NCI-H510A (cell line): ENCODE measurements at regions not wholly inside any gene's neighbourhood (a gene's known extent, or its start where the extent isn't known, plus 50 kb on each side); places are given as distances from the start of the nearest gene placed in this dataset.

ENCODE experiments used
- DNase-seq: peaks from one replicate; lab custom pipeline; 2025; lab: John Stamatoyannopoulos, UW

DNA sequence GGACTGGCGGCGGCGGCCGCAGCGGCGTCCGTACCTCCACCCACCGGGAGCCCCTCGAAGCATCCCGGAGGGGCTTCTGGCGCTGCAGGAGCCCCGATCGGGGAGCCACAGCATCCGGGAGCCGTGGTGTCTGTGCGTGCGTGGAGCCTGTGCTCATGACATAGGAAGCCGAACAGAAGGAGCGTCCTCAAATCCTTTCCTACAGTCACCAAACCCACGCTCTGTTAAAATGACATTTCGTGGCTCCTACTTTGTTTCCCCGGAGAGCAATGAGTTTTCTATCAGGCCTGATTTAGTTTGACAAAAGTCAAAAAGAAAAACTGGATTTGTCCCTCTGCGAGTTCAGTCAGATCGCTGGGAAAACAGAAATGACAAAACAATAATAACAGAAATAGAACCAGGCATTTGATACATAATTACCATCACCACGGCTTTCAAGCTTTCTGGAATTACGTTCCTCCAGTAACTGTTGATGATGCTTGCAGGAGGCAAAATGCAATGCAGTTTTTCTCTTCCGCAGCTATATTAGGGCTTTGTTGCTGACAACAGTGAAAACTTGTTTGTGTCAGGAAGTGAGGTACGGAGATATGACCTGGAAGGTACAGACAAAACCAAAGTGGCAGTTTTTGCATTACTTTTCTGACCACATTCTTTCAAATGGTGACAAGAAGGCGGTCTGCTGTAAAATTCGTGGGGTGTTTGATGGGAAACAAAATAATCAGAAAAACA lies 219.3 kb upstream of the MKLN1 start:
- DNase-seq: no peak

DNA sequence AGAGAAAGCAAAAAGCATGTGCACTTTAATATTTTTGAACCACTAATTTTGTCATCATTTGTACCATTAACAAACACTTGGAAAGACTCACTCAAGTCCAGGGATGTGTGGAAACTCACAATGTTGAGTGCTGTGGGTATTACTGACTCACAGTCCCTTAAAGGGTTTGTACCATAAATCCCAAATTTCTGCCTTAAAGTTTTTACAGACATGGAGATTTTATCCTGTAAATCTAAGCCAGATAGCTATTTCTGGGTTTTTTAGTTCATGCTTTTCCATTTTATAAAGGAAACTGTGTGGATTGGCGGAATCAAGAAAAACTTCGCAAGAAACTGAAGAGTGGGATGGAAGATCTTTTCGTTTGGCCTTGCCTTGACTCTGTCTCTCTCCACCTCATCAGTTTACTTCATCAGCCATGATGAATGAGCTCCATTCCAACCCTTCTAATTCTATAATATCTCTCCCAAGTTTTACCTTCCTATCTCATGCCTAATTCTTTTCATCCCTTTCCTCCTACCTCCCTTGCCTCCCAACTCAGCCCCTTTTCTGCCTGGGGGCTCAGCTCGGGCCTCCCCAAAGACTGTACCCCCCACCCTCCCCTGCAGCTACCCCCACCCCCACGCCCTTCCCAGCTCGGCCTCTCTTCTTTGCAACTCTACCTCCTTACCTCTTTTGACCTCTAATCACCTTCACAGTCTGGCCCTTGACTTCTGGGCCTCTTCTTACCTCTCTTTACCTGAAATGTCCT lies 218.5 kb upstream of the MKLN1 start:
- no peak for DNase-seq

DNA sequence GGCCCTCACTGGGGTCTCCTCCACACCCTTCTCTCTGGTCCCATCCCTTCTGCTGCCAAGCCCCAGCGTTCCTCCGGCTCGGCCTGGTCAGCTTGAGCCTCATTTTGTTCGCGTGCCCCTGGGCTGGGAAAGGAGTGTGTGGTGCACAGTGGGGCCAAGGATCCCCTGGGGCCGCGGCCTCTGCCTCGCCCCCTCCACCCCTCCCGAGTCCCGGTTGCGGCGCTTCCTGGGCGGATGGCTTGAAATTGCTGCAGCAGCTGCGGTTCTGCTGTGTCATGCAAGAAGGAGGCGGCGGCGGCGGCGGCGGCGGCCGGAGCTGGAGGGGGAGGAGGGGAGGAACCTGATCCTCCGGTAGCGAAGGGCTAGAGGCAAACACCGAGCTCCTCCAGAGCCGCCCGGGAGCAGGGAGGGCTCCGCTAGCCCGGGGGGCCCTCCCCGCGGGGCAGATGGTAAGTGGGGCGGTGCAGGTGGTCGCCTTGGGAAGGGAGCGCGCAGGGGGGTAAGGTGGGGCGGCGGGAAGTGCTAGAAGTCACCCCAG lies 217.8 kb upstream of the MKLN1 start:
- DNase-seq: peak; percentile 53

DNA sequence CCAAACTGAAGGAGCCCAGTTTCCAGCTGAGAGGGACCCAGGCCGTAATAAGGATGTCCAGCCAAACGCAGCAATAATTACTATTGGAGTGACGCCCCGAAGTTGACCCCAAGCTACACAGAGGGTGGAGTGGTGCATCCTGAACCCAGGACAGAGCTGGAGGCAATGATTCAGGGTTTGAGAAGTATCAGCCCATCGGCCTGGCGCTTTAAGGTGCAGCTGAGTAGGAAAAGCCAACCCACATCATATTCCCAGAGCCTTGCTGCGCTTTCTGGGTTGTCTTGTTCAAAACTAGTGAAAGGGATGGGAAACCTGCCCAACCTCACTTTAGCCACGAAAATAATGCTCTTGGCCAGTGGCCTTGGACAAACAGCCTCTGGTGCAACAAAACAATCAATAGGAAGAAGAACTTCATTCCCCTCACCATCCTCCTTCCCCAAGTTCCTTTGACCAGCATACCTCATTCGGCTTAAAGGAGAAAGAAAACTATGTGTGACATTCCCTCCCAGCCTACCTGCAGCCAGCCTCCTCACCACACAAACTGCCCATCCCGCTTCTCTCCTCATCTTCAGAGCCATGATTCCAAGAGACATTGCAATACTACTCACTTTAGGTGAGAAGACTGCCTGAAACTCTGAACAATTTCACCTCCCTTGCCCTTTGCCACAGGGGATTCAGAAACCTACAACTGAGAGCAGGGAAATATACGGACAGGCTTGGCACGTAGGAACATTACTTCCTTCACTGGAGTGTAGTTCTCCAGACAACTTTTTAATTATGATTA lies 217.2 kb upstream of the MKLN1 start:
- DNase-seq: no peak

DNA sequence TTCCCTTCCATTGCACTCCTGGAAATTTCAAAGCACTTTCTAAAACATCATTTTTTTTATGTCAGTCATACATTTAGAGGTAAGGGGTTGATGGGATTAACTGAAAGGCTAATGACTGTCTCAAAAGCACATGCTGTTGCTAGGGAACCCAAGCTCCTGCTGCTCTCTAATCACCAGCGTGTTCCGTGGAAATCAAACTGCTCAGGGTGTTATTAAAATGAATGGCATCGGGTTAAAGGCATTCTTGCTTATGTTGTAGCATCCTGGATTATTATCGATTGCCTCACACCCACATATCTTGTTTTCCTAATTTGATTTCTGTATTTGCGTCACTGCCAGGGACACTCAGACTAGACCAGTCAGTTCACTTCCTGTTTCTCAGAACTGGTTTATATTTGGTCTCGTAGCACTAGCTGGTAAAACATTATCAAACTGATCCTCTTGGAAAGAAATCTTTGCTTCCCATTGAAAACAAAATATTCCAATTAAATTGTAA lies 216.5 kb upstream of the MKLN1 start:
- no peak for DNase-seq

DNA sequence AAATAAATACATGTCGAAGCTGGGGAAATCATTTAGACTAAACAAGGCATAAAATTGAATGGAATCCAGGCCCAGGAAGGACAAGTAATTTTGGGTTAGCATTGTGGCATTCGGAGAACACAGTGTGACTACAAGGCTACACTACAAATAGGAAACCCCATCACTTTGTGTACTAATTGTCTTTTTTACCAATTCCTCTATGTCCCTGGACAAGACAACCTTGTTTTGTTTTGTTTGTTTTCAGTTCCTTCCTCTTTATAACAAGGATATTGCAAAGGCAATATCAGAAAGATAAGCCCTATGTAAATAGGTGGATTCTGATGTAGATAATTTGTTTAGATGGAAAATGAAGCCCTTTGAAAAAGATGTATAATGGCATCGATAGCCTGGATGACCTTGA lies 215.9 kb upstream of the MKLN1 start:
- no peak for DNase-seq

DNA sequence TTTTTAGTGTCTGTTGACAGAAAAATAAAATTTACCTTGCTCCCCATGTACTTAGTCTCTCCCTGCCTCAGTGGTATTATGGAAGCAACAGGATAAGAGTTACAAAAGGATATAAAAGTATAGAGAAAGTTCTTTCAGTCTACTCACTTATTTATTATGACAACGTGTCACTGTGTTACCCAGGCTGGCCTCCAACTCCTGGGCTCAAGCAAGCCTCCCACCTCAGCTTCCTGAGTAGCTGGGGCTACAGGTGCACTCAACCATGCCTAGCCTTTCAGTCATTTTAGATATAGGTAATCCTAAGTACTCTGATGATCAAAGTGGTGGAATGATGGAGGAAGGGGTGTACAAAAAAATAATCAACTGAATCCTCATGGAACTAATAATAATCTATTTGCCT lies 215.2 kb upstream of the MKLN1 start:
- DNase-seq: no peak

DNA sequence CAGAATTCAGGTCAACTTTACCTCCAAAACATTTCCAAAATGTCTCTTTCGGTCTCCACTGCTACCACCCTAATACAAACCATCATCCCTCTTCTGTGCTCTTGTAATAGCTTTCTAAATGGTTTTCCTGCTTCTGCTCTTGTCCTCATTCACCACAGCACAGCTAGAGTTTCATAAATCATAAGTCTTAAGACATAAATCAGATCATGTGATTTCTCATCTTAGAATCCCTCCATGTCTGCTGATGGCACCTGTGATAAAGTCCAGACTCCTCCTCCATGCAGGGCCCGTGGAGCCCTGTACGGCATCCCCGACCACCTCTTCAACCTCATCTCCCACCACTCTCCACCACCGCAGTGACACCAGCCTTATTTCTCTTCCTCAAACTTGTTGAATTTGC lies 212.3 kb upstream of the MKLN1 start:
- DNase-seq: no peak

DNA sequence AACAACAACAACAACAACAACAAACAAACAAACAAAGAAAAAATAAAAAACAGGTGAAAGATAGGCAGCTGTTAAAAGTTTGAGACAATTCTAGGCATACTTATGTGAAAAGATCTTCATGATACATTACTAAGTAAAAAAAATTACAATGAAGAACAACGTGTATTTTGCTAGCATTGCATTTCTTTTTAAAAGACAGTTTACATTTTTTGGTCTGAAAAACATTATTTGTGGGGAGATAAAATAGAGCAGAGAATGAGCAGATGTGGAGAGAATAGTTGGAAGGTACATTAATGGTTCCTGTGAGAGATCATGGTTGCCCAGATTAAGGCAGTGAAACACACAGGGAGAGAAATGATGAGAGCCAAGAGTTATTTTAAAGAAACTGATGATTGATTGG lies 210.2 kb upstream of the MKLN1 start:
- DNase-seq: no peak

DNA sequence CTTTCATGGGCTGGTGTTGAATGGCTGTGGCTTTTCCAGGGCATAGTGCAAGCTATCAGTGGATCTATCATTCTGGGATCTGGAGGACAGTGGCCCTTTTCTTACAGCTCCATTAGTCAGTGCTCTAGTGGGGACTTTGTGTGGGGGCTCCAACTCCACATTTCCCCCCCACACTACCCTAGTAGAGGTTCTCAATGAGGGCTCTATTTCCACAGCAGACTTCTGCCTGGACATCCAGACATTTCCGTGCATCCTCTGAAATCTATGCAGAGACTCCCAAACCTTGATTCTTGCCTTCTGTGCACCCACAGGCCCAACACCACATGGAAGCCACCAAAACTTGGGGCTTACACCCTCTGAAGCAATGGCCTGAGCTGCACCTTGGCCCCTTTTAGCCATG lies 208.3 kb upstream of the MKLN1 start:
- no peak for DNase-seq

DNA sequence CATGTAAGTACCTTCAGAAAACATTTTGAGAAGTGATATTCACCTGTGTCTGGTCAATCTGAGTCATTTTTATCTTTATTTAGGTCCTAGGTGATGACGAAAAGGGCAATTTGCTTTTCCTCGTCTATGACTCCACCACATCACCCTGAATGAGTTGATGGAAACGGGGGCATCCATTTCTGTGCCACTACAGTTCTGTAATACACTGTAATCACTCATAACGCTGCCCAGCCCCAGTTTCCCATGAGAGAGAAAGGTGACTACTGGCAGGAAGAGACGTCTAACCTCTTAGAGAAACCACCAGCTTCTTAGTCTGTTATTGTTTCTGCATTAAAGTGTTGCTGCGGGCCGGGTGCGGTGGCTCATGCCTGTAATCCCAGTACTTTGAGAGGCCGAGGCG lies 205.3 kb upstream of the MKLN1 start:
- no peak for DNase-seq

DNA sequence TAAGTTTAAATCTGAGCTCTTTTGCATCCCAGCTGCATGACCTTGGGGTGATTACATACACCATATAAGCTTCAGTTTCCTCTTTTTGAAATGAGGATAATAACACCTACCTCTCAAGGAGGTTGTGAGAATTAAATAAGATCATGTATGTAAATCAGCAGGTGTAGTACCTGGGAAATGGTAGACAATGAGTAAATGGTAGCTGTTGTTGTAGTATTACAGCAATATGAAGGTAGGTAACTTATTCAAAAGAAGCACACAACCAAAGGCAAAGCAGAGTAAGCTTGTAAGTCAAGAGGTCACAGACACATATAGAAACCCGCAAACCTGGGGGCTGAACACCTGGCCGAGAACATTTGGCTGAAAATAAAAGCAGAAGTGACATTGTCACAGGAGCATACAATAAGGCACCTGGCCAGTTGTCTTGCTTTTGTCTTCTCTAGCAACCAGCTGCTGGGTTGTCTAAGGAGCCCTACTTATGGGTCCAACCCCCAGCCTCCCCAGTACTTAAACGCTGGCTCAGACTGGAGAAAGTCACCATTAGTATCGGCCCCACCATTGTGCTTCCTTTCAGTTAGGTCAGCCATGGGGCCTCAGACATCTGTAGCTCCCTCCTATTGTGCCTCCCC lies 203.6 kb upstream of the MKLN1 start:
- DNase-seq: no peak

DNA sequence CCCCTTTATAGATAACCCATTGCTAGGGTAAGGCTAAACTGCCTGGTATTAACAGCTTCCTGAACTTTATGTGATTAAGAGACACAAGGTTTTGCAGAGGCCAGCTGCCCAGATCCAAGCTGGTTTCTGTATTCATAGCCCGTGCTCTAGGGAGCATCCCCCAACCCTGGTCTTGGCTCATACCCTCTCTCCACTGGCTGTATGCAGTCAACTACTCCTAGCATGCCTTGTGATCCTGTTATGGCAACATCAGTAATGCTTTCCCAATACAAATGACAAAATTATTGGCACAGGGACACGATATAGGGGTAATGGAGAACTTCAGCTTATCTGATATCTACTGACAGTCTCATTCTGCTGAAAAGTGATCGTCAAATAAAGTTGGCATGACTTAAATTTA lies 202.8 kb upstream of the MKLN1 start:
- DNase-seq: no peak

DNA sequence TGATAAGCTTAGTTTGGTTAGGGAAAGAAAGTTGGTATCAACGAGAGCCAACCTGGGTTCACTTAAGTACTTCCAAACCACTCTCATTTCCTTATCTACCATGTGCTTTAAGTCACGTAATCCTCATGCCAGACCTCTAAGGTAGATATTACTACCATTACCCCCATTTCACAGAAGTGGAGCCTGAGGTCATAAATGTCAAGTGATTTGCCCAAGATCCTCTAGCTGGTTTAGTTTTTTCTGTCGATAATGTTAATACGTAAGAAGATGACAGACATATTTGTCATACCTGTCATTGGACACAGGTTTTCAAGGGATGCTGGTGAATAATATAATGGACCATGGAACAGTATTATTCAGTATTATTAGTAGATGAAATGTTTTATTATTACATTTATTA lies 197.4 kb upstream of the MKLN1 start:
- no peak for DNase-seq

DNA sequence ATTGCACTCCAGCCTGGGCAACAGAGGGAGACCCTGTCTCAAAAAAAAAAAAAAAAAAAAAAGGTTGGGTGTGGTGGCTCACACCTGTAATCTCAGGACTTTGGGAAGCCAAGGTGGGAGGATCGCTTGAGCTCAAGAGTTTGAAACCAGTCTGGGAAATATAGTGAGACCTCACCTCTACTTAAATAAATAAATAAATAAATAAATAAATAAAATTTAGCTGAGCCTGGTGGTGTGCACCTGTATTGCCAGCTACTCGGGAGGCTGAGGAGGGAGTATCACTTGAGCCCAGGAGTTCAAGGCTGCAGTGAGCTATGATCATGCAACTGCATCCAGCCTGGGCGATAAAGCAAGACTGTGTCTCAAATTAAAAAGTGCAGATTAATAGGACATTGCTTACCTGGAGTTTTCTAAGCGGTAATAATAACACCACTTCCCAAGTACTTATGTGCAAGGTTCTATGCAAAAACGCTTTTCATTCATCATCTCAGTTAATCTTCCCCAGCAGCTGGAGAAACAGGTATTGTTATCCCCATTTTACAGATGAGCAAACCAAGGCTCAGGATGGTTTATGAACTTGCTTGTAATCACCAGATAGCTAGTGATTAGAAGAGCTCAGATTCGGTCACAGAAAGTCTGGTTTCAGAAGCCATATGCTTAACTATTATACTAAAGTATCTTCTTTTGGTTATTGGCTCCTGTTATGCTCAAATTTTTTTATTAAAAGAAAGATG lies 196.5 kb upstream of the MKLN1 start:
- no peak for DNase-seq

DNA sequence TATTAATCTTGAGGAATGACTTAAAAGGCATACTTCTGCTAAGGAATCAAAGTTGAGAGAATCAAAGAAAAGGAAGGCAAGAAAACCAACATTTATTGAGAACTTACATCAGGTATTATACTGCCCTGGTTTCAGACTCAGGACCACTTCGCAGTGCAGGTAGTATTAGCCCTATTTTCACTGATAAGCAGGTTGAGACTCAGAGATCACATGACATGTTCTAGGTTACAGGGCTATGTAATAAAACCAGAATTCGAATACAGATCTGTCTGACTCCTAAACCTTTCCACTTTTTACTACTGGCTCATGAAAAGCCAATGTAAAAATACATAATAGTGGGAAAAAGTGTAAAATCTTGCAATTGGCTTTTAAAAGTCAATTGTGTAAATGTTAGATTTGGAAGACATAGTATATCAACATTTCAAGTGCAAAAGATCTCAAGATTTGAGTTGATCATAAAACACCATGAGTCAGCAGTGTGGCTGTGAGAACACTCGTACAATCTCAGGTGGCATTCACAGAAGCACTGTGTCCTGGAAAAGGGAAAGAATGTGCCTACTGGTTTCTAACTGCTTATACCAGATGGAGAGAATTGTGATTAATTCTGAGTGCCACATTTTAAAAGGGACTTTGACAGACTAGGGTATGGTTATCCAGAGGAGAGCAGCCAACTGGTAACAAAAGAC lies 195.8 kb upstream of the MKLN1 start:
- no peak for DNase-seq

DNA sequence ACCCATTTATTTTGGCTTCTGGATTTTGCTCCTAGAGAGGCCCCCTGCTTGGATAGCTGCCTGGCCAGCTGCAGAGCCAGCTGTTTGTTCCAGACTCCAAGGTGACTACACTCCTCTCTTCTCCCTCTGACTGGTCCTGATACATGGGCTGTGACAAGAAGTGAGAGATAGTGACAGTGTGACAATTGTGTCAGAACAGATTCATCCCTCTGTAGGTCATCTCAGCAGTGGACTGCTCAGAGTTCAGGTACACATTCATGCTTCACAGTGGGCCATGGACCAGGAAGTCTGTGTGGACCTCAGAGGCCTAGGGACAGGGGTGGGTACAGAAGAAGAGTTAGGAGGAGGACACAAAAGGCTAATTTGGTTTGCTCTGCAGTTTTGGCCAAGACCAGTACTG lies 188.2 kb upstream of the MKLN1 start:
- no peak for DNase-seq

DNA sequence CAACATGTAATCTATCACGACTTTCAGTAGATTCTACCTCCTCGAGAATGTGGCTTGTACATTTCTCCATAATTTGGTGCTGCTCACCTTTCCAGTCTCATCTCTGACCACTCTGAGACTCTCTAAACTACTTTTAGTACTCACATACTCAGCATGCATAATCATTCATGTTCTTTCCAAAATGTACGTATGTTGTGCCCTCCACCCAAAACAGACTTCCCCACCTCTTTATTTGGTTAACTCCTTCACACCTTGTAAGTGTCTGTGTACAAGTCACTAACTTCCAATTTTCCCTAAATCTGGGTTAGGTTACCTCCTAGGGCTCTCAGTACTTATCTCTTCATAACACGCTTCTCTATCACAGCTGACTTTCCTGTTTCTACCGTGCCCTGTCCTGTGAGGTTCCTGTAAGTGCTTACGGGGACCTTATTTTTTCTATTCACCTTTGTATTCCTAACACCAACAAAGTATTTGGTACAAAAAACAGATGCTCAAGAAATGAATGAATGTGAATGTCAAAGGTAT lies 186.2 kb upstream of the MKLN1 start:
- DNase-seq: no peak

DNA sequence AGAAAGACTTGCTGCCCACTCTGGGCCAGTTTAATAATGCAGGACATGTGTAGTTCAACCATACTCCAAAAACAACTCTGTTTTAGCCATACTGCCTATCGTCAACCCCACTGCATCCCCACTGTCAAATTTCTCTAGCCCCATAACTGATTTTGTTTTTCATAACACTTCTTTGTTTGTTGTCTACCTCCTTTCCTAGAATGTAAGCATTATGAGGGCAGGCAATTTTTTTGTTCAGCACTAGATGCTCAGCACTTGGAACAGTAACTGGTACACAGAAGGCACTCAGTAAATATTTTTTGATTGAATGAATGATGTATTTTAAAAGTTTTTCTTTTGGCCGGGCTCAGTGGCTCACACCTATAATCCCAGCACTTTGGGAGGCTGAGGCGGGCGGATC lies 183.8 kb upstream of the MKLN1 start:
- DNase-seq: no peak

DNA sequence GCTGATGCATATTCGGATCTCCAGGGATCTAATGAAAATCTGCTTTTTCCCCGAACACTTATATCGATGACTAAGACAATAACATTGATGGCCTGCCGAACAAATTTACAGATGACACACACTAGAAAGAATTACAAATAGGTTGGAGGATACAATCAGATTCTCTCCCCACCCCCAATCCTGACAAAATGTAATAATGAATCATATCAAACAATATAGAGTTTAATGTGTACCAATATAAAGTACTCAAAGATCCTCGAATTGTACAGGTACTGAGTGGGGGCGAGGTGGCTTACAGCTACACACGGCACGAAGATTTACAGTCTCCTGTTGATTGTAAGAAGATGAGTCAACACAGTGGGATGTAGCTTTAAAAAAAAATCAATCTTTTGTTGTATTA lies 182.7 kb upstream of the MKLN1 start:
- no peak for DNase-seq

DNA sequence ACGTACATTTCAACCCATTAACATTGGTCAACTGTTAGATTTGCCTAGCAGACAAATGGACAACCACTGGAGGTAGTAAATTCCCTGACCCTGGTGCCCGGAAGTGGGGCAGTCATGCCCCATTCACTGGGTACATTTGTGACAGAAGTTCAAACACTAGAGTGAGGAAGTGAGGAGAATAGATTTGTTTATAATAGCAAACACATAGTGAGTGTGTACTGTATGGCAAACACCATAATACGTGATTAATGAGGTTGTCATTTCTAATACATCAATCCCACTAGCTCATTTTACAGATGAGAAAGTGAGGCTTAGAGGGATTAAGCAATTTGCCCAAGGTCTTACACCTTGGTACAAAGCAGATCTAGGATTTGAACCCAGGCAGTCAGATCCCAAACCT lies 181.9 kb upstream of the MKLN1 start:
- DNase-seq: no peak
